IMR-90 (cell line): ENCODE measurements at regions not wholly inside any gene's neighbourhood (a gene's known extent, or its start where the extent isn't known, plus 50 kb on each side); places are given as distances from the start of the nearest gene placed in this dataset.

Source experiments
- ATAC-seq: fragments of 200-7000 bp; cut with Tn5 transposase; 2 replicates; pipeline ENCODE4 v1.9.1; 2020; ENCODE audit warnings: low read depth, mild to moderate bottlenecking, moderate library complexity
- BruUV-seq: library from RNA; stranded (reverse); fragments of 400-500 nt; replicated peaks from 2 replicates; lab custom pipeline; 2021; lab: Mats Ljungman, UMichigan
- CTCF ChIA-PET: fragments of 300-600 bp; formaldehyde crosslinking; extraction: SDS; loops from one replicate; lab custom pipeline; 2021; ENCODE audit warnings: antibody characterized with exemption; lab: Yijun Ruan, JAX
- POLR2A ChIA-PET: fragments of 300-600 bp; sonication (Branson Sonifier 250); formaldehyde crosslinking; loops from one replicate; lab custom pipeline; 2022; ENCODE audit warnings: antibody characterized with exemption; ENCODE audit not compliant: unreplicated experiment; lab: Charles Lee
- DNase-seq: peaks from one replicate; pipeline ENCODE4 v3.0.0; 2013
- H2AFZ ChIP-seq: replicated peaks from 2 replicates; pipeline ENCODE3; 2013; ENCODE audit warnings: low read length, mild to moderate bottlenecking; ENCODE audit not compliant: poor library complexity
- H2AK5ac ChIP-seq: 2 replicates; pipeline ENCODE4 v1.6.1; 2013; ENCODE audit warnings: low read depth, low read length, inconsistent platforms
- H2AK9ac ChIP-seq: replicated peaks from 2 replicates; pipeline ENCODE3; 2013; ENCODE audit warnings: mild to moderate bottlenecking, low read depth, low read length, moderate library complexity; ENCODE audit not compliant: poor library complexity
- H2BK120ac ChIP-seq: 2 replicates; pipeline ENCODE4 v1.6.1; 2013; ENCODE audit warnings: low read depth, low read length, inconsistent platforms
- H2BK15ac ChIP-seq: 3 replicates; pipeline ENCODE4 v1.6.1; 2013; ENCODE audit warnings: low read depth, low read length, inconsistent platforms
- H2BK20ac ChIP-seq: 2 replicates; pipeline ENCODE4 v1.6.1; 2013; ENCODE audit warnings: low read depth, mild to moderate bottlenecking, inconsistent platforms, low read length, moderate library complexity
- H2BK5ac ChIP-seq: 2 replicates; pipeline ENCODE4 v1.6.1; 2013; ENCODE audit warnings: mild to moderate bottlenecking, low read depth, low read length, inconsistent platforms; ENCODE audit not compliant: poor library complexity, severe bottlenecking
- H3K14ac ChIP-seq: replicated peaks from 2 replicates; pipeline ENCODE4 v1.6.1; 2013; ENCODE audit warnings: low read depth, low read length, inconsistent platforms
- H3K18ac ChIP-seq: 2 replicates; pipeline ENCODE4 v1.6.1; 2013; ENCODE audit warnings: low read depth, low read length, control low read depth
- H3K23ac ChIP-seq: 2 replicates; pipeline ENCODE4 v1.6.1; 2013; ENCODE audit warnings: low read depth, low read length, inconsistent platforms
- H3K27ac ChIP-seq: 2 replicates; pipeline ENCODE4 v1.5.1; 2013; ENCODE audit warnings: mild to moderate bottlenecking, control low read depth, low read length; ENCODE audit not compliant: insufficient read depth
- H3K27me3 ChIP-seq: 2 replicates; pipeline ENCODE4 v1.6.1; 2013; ENCODE audit warnings: low read length; ENCODE audit not compliant: control insufficient read depth, insufficient read depth
- H3K36me3 ChIP-seq: 2 replicates; pipeline ENCODE4 v1.6.1; 2013; ENCODE audit warnings: low read length, mixed read lengths; ENCODE audit not compliant: control insufficient read depth, insufficient read depth
- H3K4ac ChIP-seq: 2 replicates; pipeline ENCODE4 v1.6.1; 2013; ENCODE audit warnings: low read depth, low read length, inconsistent platforms
- H3K4me1 ChIP-seq: 2 replicates; pipeline ENCODE4 v1.6.1; 2013; ENCODE audit warnings: low read length, mixed read lengths; ENCODE audit not compliant: control insufficient read depth, insufficient read depth
- H3K4me2 ChIP-seq: 2 replicates; pipeline ENCODE4 v1.6.1; 2013; ENCODE audit warnings: low read depth, mild to moderate bottlenecking, control low read depth, low read length, moderate library complexity
- H3K4me3 ChIP-seq: 2 replicates; pipeline ENCODE4 v1.5.1; 2013; ENCODE audit warnings: low read depth, mild to moderate bottlenecking, control low read depth, low read length, moderate library complexity; ENCODE audit not compliant: insufficient read depth
- H3K56ac ChIP-seq: 2 replicates; pipeline ENCODE4 v1.6.1; 2013; ENCODE audit warnings: low read length, inconsistent platforms; ENCODE audit not compliant: insufficient read depth; ENCODE audit errors: extremely low read depth
- H3K79me1 ChIP-seq, 2 experiments: 2 replicates each; pipeline ENCODE4 v1.6.1; 2013; ENCODE audit warnings: low read length in 2 of 2, inconsistent platforms in 1 of 2, low read depth in 1 of 2
- H3K9ac ChIP-seq: 2 replicates; pipeline ENCODE4 v1.6.1; 2013; ENCODE audit warnings: low read depth, low read length, control low read depth
- H3K9me1 ChIP-seq: 2 replicates; pipeline ENCODE4 v1.6.1; 2013; ENCODE audit warnings: low read length, inconsistent platforms; ENCODE audit not compliant: insufficient read depth
- H3K9me3 ChIP-seq: 2 replicates; pipeline ENCODE4 v1.6.1; 2013; ENCODE audit warnings: low read length; ENCODE audit not compliant: control insufficient read depth, insufficient read depth
- H4K20me1 ChIP-seq: 2 replicates; pipeline ENCODE4 v1.6.1; 2013; ENCODE audit warnings: low read length, inconsistent platforms; ENCODE audit not compliant: insufficient read depth
- H4K5ac ChIP-seq: 2 replicates; pipeline ENCODE4 v1.6.1; 2013; ENCODE audit warnings: mild to moderate bottlenecking, low read depth, low read length, control low read depth
- H4K8ac ChIP-seq, 2 experiments: 2 replicates each; pipeline ENCODE4 v1.6.1; 2013; ENCODE audit warnings: low read depth in 2 of 2, low read length in 2 of 2, control low read depth in 1 of 2, inconsistent platforms in 1 of 2
- H4K91ac ChIP-seq: 2 replicates; pipeline ENCODE4 v1.6.1; 2013; ENCODE audit warnings: low read depth, low read length, inconsistent platforms; ENCODE audit not compliant: insufficient read depth
- BHLHE40 ChIP-seq: fragments of 150-350 bp; IDR thresholded peaks from 2 replicates; pipeline ENCODE4 v1.6.1; 2016; ENCODE audit warnings: mild to moderate bottlenecking, low read depth, low read length
- CEBPB ChIP-seq: IDR thresholded peaks from 2 replicates; pipeline ENCODE4 v1.6.1; 2012; ENCODE audit warnings: low read depth, low read length, improper control_type of control experiment
- CHD1 ChIP-seq: IDR thresholded peaks from 2 replicates; pipeline ENCODE4 v1.6.1; 2012; ENCODE audit warnings: low read depth, low read length, improper control_type of control experiment
- CTCF ChIP-seq: conservative IDR thresholded peaks from 2 replicates; pipeline ENCODE4 v1.5.1; 2012; ENCODE audit warnings: mild to moderate bottlenecking, low read depth, low read length, improper control_type of control experiment
- ELK1 ChIP-seq: fragments of 150-350 bp; IDR thresholded peaks from 2 replicates; pipeline ENCODE4 v1.6.1; 2016; ENCODE audit warnings: low read depth, mild to moderate bottlenecking, low read length, moderate library complexity, borderline replicate concordance
- FOS ChIP-seq: fragments of 150-350 bp; IDR thresholded peaks from 2 replicates; pipeline ENCODE4 v1.6.1; 2016; ENCODE audit warnings: low read depth, low read length
- MAFK ChIP-seq: IDR thresholded peaks from 2 replicates; pipeline ENCODE4 v1.6.1; 2012; ENCODE audit warnings: low read depth, low read length, improper control_type of control experiment
- MAZ ChIP-seq: IDR thresholded peaks from 2 replicates; pipeline ENCODE4 v1.6.1; 2012; ENCODE audit warnings: low read depth, mild to moderate bottlenecking, low read length, improper control_type of control experiment, moderate library complexity, borderline replicate concordance
- MXI1 ChIP-seq: IDR thresholded peaks from 2 replicates; pipeline ENCODE4 v1.6.1; 2012; ENCODE audit warnings: low read depth, mild to moderate bottlenecking, low read length, moderate library complexity, borderline replicate concordance
- NFE2L2 ChIP-seq: fragments of 150-350 bp; IDR thresholded peaks from 2 replicates; pipeline ENCODE4 v1.6.1; 2016; ENCODE audit warnings: low read depth, mild to moderate bottlenecking, low read length
- POLR2A ChIP-seq: IDR thresholded peaks from 2 replicates; pipeline ENCODE4 v1.6.1; 2012; ENCODE audit warnings: mild to moderate bottlenecking, low read depth, low read length
- RAD21 ChIP-seq: IDR thresholded peaks from 2 replicates; pipeline ENCODE4 v1.6.1; 2012; ENCODE audit warnings: low read length, improper control_type of control experiment
- RCOR1 ChIP-seq: IDR thresholded peaks from 2 replicates; pipeline ENCODE4 v1.6.1; 2012; ENCODE audit warnings: mild to moderate bottlenecking, low read length, improper control_type of control experiment; ENCODE audit not compliant: insufficient replicate concordance
- RFX5 ChIP-seq: IDR thresholded peaks from 2 replicates; pipeline ENCODE4 v1.8.0; 2012; ENCODE audit warnings: low read depth, mild to moderate bottlenecking, low read length, moderate library complexity
- SMC3 ChIP-seq: fragments of 150-350 bp; IDR thresholded peaks from 2 replicates; pipeline ENCODE4 v1.6.1; 2016; ENCODE audit warnings: low read depth, mild to moderate bottlenecking, antibody characterized with exemption, low read length, moderate library complexity
- USF2 ChIP-seq: fragments of 150-350 bp; IDR thresholded peaks from 2 replicates; pipeline ENCODE4 v1.6.1; 2017; ENCODE audit warnings: mild to moderate bottlenecking, antibody characterized with exemption, low read length, low read depth
- WGBS, 2 experiments: methylation state at CpG; one replicate each; pipeline versions ENCODE4 v1.1.5 to v1.1.7; 2013; ENCODE audit warnings: missing lambda C conversion rate in 2 of 2; ENCODE audit not compliant: insufficient read length in 1 of 2; ENCODE audit errors: extremely low coverage in 2 of 2; 5-methylcytosine and 5-hydroxymethylcytosine counted together
- dilution Hi-C: fragments of 300-500 bp; cut with HindIII; formaldehyde crosslinking; loops from one replicate; pipeline ENCODE4 v1.14.3; 2018; ENCODE audit warnings: low sequenced_read_pairs; ENCODE audit not compliant: unreplicated experiment
- in situ Hi-C: fragments of 300-500 bp; cut with MboI; formaldehyde crosslinking; loops from 3 replicates; pipeline ENCODE4 v1.14.3; 2019; ENCODE audit warnings: low sequenced_read_pairs, inconsistent platforms, mixed read lengths
- intact Hi-C: fragments of 100-400 bp; cut with micrococcal nuclease; formaldehyde crosslinking; loops from 2 replicates; pipeline ENCODE4 v1.10.0; 2022

GRCh38 chr3:74351213-74351612 is 263.2 kb downstream of the CNTN3 start:
- Histone ChIP-seq H2BK15ac (no peak overlapping the region), H3K56ac (no peak overlapping the region), H4K91ac (no peak overlapping the region), H2AK9ac (no peak overlapping the region), H3K4me1 (no peaks in the 10 kb centered on the region), H3K9ac (no peak overlapping the region), H3K27me3 (no peaks in the 10 kb centered on the region), H3K4ac (no peak overlapping the region), H4K5ac (no peak overlapping the region), H2AFZ (no peak overlapping the region), H3K14ac (no peak overlapping the region), H2AK5ac (no peak overlapping the region), H2BK5ac (no peak overlapping the region), H3K4me3 (no peak overlapping the region), H2BK20ac (no peak overlapping the region), H3K18ac (no peak overlapping the region), H3K36me3 (no peaks in the 10 kb centered on the region), H3K9me1 (no peaks in the 10 kb centered on the region; the same call in 1 of the 2 replicates), H4K8ac (no peak overlapping the region), H4K20me1 (no peaks in the 10 kb centered on the region), H2BK120ac (no peak overlapping the region), H3K9me3 (no peaks in the 10 kb centered on the region), H3K79me1 (no peaks in the 10 kb centered on the region), H3K27ac (no peak overlapping the region), H3K4me2 (no peak overlapping the region), H3K23ac (no peak overlapping the region; the same call in 1 of the 2 replicates)
- dilution Hi-C loops (no loop called here), in situ Hi-C loops (no loop called here), intact Hi-C loops (no loop called here)
- POLR2A ChIA-PET, result no interaction called here
- CTCF ChIA-PET, result no interaction called here
- TF ChIP-seq FOS, result no peak
- TF ChIP-seq MAFK, result no peak
- no peak for TF ChIP-seq BHLHE40
- no peak for TF ChIP-seq SMC3
- TF ChIP-seq RCOR1, result no peak
- no peak for TF ChIP-seq USF2
- TF ChIP-seq CHD1, result no peak
- TF ChIP-seq ELK1, result no peak
- no peak for TF ChIP-seq CEBPB
- TF ChIP-seq RFX5, result no peak
- no peak for TF ChIP-seq MXI1
- no peak for TF ChIP-seq RAD21
- TF ChIP-seq MAZ, result no peak
- no peak for TF ChIP-seq POLR2A
- TF ChIP-seq CTCF, result no peak
- TF ChIP-seq NFE2L2, result no peak
- DNase-seq (no peak), ATAC-seq (peak; percentile 29)
- no TSS peak for BruUV-seq
- WGBS, 2 experiments, result 47% methylated on average over 2 of the region's 5 CpGs; no CpG with 5 or more reads in 1 of the 2 experiments
